HG03139 (cell line): ENCODE measurements at regions not wholly inside any gene's neighbourhood (a gene's known extent, or its start where the extent isn't known, plus 50 kb on each side); places are given as distances from the start of the nearest gene placed in this dataset.
"Not testable (repeated sequence)": the region's sequence is repeated elsewhere in the genome, so short reads cannot be mapped to it uniquely, and the experiment has no call there.

Experiments
- ATAC-seq: cut with Tn5 transposase; IDR thresholded peaks from one replicate; pipeline ENCODE4 v1.9.1; 2021; ENCODE audit not compliant: unreplicated experiment

DNA sequence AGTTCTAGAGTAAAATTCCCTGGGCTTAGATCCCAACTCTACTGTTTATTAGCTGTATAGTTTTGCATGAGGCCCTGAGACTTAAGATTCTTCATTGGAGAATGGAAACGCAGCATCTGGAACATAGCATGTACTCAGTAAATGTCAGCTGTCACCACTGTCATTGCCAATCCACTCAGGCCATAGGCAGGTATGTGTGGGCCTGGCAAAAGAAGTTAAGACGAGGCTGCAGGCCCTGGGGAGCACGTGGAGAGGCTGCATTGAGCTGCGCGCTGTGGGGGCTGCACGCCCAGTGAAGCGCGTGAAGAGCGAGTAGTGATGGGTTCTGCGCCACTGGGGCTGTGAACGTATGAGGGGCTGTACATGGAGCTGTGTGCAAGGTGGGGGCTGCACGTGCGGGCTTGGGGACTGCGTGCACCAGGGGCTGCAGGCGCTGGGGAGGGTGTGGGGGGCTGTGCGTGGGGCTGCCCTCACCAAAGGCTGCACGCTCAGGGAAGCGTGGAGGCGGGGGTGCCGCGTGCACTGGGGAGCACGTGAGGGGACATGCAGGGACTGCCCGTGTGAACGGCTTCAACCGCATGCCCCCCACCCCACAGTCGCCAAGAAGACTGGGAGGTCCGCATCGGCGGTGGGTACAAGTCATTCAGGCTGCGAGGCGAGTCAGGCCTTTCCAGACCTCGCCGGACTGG, 85.5 kb downstream of the PRR15 start:
- ATAC-seq: no peak

DNA sequence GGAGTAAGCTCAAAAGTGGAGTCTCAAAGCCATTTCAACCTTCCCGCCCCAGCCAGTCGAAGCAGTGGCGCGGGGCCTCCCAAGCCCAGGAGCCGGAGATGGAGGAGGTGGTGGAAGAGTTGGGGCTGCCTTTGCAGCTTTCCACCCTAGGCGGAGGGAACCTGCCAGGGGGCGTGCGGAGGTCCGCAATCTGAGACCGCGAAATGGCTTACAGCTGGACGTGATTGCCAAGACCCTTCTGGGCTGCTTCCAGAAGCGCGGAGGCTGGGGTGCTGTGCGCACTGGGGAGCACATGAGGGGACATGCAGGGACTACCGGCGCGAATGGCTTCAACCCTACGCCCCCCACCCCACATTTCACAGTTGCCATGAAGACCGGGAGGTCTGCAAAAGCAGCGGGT, 86.2 kb downstream of the PRR15 start:
- ATAC-seq: no peak

DNA sequence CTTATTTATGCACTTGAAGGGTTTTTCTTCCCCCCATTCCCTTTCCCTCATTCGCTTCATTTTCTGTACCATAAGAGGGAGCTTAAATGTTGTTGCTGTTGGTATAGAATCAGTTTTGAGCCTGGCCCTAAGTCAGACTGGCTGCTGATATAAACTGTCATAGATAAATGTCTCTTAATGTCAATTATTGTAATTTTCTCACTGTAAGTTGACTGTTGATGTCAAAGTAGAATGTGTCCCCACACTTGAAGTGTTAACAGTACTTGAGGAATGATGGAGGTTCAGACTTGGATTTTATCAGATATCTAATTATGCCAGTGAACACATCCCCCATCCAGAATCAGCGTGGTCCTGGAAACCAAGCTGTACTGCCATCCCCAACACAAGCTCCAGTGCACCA, 87.8 kb downstream of the PRR15 start:
- no peak for ATAC-seq

DNA sequence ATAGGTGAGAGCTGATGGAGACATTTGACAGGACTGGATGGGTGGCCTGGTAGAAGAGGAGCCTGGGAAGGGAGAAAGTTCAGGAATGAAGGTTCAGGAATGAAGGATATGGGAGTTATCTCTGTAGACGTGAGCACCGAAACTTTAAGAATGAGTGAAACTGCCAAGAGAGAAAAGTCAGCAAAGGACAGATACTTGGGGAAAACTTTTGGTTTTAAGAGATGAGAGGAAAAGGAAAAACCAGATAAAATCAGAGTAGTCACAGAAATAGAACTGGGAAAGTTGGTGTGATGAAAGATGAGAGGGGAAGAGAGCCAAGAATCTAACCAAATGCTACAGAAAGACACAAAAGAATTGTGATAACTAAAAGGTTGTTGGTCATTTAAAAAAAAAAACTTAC, 88.9 kb downstream of the PRR15 start:
- no peak for ATAC-seq

DNA sequence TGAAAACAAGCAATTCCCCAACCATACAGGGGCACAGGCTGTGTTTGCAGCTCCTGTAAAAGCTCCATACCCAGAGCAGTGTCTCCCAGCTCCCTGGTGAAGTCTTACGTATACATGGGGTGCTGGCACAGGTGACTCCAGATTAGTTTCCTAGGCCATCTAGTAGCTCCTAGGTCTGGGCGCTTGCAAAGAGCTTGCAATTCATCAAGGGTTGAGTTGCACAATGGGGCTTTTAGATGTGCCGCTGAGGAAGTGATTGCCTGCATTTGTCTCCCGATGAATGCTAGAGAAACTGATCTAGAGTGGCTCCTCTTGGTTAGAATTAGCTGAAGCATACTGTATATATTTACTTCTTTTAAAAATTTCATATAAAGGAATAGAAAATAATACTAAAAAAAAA, 90.7 kb downstream of the PRR15 start:
- ATAC-seq: not testable (repeated sequence)

DNA sequence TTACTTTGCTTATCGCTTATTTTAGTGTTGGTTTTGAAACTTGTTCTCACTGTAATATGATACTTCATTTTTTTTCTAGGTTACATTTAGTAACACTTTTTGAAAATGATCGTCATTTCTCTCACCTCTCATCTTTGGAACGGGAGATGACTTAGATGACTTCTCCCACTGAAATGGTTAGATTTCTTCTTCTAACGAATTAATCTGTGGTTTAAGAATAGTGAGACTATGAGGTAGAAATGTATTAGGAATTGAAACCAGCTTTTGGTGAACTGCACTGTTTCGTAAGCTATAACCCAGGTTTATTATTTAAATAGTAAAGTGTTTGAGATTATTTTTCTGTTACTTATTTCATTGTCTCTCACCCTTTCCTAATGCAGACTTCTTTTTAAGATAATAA, 93.7 kb downstream of the PRR15 start:
- no peak for ATAC-seq

DNA sequence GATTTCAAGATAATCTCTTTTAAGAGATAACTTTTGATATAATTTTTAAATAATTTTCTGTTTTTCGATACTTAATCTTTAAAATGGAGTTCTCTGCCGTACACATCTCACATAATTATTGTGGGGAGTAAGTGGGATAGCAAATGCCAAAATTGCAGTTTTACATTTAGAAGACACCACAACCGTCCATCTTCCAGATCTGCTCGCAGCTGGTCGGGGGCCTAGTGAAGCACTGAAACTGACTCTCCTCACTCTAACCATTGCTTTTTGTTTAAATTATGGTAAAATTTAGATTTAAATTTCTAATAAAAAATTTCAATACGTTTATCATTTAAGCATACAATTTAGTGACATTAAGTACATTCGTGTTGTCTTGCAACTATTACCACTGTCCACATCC, 94.2 kb downstream of the PRR15 start:
- ATAC-seq: no peak

DNA sequence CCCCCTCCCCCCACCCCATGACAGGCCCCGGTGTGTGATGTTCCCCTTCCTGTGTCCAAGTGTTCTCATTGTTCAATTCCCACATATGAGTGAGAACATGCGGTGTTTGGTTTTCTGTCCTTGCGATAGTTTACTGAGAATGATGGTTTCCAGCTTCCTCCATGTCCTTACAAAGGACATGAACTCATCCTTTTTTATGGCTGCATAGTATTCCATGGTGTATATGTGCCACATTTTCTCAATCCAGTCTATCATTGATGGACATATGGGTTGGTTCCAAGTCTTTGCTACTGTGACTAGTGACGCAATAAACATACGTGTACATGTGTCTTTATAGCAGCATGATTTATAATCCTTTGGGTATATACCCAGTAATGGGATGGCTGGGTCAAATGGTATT, 95.6 kb downstream of the PRR15 start:
- ATAC-seq: not testable (repeated sequence)

DNA sequence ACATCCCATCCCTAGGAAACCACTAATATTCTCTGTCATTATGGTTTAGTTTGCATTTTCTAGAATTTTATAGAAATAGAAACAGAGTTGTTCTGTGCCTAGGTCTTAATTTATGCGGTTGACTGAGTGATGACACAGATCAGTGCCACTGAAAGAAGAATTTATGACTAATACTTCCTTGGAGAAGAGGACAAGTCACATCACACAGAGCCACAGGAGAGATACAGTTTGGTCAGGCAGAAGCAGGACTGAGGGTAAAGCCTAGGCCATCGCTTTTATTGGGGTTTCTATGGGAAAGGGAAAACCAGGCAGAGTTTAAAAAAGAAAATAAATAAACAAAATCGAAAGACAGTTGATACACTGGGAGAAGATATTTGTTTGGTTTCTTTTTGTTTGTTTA, 99.3 kb downstream of the PRR15 start:
- not testable (repeated sequence) for ATAC-seq

DNA sequence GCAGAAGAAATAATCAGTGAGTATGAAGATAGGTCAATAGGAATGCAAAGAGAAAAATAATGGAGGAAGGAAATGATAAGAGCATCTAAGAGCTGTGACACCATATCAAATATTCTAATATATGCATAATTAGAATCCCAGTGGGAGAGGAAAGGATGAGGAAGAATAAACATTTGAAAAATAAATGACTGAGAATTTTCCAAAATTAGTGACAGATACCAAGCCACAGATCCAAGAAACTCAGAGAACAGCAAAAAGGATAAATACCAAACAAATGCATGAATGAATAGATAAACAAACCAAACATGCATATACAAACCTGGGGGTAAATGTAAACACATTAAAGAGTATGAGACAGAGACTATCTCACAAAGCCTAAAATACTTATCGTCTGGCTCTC, 101.4 kb downstream of the PRR15 start:
- not testable (repeated sequence) for ATAC-seq

DNA sequence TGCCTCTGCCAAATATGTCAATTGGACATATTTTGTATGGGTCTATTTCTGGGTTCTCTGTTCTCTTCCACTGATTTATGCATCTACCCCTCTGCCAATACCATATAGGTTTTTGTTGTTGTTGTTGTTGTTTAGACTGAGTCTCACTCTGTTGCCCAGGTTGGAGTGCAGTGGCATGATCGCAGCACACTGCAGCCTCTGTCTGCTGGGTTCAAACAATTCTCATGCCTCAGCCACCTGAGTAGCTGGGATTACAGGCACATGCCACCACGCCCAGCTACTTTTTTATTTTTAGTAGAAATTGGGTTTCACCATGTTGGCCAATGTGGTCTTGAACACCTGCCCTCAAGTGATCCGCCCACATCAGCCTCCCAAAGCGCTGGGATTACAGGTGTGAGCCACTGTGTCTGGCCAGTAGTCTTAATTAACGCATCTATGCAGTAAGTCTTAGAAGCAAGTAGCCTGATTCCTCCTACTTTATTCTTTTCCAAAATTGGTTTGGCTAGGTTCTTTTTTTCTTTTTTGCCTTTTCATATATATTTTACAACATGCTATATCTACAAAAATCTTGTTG, 103.5 kb downstream of the PRR15 start:
- ATAC-seq: not testable (repeated sequence)

DNA sequence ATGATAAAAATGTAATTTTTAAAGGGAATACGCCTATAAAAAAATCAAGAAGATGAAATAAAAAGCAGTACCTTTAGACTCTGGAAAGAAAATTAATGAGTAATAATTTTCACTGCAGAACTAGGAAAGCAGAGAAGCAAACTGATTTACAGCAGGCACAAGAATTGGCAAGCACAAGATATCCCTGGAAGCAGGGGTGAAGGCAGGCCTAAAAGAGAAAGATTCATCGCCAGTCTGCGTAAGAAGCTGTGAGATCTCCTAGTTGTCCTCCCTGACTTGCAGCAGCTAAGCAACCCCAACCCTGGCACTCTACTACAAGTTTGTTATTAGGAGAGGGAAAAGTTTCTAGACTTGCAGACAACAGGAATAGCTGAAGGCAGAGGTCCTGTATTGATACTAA, 107.7 kb downstream of the PRR15 start:
- ATAC-seq: not testable (repeated sequence)

DNA sequence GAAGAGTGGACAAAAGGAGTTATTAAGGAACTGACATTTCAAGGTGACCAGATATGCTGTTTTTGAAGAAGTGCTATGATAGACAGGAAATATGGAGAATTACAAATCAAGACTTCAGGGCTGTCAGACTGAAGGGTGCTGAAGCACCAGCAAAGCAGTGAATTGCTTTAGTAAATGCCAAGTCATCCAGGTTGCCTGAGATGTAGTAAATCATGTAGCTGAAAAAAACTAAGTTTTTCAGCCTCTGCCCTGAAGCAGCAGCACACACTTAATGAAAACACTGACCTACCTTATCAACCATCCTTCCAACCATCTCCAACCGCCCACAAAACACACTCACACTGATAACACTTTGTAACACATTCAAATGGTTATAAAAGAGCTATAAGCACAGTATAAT, 110.0 kb downstream of the PRR15 start:
- not testable (repeated sequence) for ATAC-seq

DNA sequence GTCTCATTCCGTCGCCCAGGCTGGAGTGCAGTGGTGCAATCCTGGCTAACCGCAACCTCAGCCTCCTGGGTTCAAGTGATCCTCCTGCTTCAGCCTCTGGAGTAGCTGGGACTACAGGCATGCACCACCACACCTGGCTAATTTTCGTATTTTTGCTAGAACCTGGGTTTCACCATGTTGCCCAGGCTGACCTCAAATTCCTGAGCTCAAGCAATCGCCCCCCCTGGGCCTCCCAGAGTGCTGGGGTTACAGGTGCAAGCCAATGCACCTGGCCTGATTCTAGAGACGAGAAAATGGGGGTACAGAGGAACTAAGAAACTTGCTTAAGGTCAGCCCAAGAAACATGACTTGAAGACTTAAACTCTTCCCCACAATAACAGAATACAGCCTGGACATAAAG, 111.0 kb downstream of the PRR15 start:
- not testable (repeated sequence) for ATAC-seq

DNA sequence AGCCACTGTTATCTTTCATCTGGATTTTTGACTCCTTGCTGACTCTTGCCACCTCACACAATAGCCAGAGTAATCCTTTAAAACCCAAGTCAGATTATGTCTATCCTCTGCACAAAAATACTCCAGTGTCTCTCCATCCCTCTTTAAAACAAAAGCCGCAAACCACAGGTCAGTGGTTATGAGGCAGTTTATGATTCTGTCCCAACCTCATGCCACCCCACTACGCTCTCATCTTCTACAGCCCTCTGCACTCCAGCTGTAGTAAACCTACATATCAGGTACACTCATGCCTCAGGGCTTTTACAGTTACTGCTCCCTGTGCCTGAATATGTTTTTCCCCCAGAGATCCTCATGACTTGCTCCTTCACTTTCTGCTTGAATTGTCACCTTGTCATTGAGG, 113.6 kb downstream of the PRR15 start:
- not testable (repeated sequence) for ATAC-seq

DNA sequence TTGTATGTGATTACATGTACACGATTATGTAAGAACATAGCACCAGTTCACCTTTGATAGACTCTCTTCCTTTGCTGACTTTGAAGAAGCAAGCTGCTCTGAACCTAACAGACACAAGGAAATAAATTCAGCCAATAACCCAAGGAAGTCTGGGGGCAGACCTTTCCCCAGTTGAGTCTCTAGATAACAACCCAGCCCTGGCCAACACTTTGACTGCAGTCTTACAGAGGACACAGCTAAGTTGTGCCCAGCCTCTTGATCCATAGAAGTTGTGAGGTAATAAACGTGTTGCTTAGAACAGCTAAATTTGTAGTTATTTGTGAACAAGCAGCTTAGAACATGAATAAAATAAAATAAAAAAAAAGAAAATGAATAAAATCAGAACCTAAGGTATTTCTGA, 116.3 kb downstream of the PRR15 start:
- ATAC-seq: not testable (repeated sequence)

DNA sequence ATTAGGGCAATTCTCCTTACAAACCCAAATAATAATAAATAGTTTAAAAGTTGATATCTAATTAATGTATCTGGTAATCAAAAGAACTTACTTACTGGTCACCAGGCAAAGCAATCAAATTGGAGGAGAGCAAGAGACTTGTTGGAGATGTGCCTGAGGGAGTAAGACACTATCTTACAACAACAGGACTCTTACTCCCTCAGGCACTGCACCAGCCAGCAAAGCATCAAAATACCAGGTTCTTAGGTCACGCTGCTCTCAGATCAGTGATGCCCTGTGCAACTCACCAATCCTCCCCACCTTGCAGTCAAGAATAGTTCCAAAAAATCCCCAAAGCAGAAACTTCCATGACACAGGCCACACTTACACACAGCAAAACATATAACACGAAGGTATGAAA, 117.0 kb downstream of the PRR15 start:
- not testable (repeated sequence) for ATAC-seq

DNA sequence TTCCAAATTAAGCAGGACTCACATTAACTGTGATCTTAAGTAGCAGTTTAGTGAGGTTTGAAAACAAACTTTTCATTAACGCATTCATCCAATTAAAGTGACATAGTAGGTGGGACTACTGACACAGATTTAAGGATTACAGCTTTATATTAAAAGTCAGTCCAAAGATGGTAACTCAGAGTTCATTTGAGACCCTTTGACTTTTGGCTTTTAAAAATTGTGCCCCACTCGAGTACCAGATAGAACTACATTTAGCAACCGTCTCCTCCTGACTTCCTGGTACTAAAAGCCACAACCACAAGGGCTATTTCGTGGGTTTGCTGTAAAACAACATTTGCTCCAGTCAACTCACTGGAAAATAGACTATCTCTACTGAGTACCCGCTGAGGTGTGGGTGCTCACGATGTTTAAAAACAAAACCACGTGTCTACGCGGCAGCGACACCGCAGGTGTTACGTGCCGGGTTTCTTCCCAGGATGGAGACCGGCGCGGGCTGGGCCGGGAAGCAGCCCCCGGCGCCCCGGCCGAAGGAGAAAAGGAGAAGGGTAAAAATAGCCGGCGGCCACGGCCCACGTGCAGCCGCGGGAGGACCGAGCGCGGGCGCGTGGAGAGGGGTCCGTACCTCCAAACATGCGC, 120.6 kb downstream of the PRR15 start:
- ATAC-seq: peak; percentile 23

DNA sequence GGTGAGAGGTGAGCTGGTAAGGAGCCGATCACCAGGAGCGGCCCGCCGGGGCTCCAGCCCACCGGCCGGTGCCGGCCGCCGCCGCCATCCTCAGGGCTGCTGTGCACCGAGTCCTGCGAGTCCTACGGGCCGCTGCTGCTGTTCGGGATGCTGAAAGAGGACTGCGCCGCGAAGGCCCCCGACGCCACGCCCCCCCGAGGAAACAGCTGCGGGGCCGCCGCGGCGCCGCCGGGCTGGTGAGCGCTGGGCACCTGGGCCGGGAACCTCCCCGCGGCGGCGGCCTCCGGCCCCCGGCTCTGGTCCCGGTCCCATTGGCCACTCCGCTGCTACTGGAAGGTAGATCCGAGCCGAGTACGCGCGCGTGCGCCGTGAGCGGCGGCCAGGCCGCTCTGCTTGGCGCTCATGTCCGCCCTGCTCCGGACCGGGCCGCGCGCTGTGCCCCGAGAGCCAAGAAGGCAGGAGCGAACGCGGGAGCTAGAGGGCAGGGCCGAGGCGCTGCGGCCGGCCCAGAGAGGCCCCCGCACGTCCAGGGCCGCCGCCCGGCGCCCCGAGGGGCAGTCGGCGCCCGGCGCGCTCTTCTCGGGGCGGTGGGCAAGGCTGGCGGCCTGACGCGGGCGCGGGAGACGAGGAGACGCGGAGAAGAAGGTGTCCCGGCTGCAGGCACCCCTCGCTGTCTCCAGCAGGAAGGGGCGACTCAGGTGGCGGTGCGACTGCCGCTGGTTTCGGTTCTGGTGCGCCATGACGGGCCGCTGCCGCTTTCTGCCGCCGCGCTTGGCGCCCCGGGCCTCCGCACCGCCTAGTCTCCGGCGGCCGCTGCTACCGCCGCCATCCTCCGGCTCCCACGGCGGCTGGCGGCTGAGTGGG, 121.3 kb upstream of the WIPF3 start:
- ATAC-seq: peak; percentile 60

DNA sequence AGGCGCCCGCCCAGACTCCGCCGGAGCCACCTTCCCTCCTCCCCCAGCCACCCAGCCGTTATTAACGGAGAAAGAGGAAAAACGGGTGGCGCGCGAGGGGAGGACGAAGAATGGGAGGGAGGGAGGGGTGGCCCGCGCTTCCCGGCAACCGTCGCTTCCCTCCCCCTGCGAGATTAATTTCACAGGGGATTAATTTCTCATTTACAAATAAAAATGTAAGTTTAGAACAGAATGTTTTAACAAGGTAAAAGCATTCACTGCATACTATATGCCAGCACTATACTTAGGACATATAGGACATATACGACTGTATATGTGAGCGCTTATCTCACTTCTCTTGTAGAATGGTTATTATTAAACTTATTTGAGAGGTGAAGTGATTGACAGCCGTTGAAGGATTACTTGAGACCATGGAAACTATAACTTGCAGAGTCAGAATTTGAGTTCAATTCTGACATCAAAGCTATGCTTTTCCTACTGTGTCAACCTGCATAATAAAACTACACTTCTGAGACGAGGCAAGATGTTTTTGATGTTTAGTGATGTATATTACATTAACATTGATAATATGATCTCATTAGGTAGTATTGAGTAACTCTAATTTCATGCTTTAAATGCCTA, 120.5 kb upstream of the WIPF3 start:
- not testable (repeated sequence) for ATAC-seq

DNA sequence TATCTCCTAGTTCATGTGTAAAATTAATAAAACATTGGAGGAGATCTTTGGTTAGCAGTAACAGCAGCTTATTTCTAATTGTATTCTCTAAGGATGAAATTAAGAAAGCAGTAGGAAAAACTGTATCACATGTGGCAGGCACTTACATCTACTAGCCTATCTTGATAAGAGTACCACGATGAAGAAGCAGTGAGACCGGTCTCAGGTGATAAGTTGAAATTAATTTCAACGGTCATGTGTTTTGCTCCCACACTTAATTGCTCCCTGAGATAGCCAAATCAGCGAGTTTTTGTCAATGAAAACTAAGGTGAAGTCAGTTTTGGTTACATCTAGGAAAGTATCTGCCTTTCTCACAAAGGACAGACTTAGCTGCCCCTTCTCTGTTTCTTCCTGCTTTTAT, 115.8 kb upstream of the WIPF3 start:
- ATAC-seq: not testable (repeated sequence)
